CD4-positive, alpha-beta T cell treated with Interleukin-4 for 4 hours (primary cell): ENCODE measurements at regions not wholly inside any gene's neighbourhood (a gene's known extent, or its start where the extent isn't known, plus 50 kb on each side); places are given as distances from the start of the nearest gene placed in this dataset.
"Not testable (repeated sequence)": the region's sequence is repeated elsewhere in the genome, so short reads cannot be mapped to it uniquely, and the experiment has no call there.

Source experiments
- DNase-seq: peaks from one replicate; pipeline ENCODE4 v3.0.0-alpha.2; 2020

DNA sequence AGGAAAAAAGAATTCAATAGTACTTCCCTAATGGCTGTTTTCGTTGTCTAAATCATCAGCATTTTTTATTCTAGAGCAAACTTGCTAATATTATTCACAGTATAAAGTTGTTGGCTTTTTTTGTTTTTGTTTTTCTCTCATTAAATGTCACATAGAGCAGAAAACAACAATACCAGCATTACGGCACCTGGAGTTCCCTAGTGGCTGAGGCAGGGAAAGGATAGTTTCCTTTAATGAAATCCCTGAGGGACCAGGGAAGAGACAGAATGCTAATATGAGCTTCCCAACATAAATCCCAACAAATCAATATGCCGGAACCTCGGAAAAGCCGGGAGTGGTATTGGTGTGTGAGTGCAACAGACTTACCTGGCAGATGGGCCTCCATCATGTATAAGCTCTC, 235.2 kb upstream of the ASCC3 start:
- no peak for DNase-seq

DNA sequence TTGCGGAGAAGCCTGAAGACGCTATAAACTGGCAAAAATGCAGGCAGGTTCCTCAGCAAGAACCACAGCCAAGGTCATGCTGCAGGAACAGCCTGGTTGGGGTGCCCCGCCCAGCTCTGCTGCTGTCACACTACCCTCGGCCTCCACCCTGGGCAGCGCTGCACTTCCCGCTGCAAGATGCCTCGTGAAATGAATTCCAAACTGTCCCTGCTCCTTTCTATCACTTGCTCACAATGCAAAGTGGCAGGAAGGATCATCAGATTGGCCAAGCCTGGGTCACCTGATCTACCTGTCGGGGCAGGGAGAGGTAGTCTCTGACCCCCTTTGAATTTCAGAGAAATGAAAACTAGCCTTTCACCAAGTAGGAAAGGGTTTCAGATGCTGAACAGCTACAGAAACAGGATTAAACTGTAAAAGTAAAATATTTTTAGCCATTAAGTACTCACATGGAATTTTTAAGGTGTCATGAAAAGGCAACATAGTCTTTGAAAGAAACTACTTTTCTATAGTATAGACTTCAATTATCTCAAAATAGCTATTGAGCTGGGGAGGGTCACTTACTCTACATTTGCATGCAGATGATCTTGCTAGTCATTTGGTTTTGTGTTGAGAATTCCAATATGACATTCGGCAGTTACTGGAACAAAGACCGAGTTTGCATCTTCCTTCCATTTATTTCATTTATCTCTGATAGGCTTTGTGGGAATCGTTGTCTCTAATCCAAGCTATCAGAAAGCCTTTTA, 236.4 kb upstream of the ASCC3 start:
- no peak for DNase-seq

DNA sequence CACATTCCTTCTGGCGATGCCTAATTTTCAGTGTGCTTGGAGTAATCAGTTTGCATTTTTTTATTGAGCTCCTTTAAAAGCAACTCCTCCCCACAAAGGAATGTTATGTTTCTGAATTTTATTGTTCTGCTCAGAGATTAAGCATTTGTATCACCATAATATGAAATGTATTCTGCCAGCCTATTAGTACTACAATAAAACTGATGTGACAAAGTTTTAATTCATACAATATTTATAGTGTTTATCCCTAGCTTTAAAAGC, 236.9 kb upstream of the ASCC3 start:
- DNase-seq, result no peak

DNA sequence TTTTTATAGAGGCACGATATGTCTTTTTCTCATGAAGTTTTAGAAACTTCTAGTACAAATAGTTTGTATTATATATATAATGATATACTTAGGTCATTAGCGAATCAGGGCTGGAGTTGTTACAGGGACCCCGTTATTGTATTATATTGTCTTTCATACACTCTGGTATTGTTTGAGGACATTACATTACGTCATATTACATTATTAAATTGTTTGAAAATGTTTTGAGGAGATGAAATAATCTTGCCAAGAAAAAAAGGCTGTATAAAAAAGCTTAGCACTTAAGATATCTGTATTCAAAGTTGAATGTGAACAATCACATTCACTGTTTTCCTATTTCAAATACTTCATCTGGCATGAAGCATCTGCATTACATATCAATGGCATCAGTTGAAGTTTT, 239.6 kb upstream of the ASCC3 start:
- DNase-seq, result no peak

DNA sequence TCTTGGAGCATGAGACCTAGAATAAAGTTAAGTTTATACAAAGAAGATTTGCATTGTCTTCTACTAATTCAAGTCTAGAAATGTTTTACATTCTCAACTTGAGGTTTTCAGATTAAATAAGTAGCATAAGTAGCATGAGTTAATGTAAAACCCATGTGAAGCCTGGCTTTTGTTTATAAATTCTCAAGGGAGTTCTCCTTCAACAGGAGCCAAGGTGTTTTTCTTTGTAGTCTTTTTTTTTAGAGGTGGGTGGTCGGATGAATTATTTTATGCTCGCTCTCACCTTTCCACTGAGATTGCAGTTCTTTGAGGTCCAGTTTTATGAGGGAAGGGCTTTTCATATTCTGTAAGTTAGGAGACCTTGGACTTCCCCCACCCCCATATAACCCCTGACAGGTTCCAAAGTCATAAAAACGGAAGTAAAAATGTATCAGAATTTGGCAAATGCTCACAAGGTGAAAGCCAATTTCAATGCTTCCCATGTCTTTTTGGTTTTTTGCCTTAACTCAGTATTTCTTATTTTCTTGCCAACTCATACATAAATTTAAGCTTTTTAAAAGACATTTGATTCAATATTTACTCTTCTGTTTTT, 244.3 kb upstream of the ASCC3 start:
- no peak for DNase-seq

DNA sequence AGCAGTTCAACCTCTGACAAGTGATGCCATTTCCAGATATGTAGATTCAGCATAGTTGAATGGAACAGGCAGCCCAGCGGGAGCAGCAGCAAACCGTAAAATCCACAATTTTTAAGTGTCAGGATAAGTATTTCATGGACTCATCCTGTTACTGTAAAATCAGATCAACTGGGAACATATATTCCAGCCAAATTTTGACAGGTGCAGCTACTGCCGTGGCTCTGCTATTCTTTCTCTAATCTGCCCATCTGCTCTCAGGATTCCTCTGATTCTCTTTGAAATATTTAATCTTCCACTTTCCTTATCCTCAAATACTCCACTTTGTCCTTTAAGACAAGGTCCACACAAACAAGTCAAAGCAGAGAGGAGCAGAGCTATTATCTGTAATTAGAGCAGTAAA, 245.4 kb upstream of the ASCC3 start:
- no peak for DNase-seq

DNA sequence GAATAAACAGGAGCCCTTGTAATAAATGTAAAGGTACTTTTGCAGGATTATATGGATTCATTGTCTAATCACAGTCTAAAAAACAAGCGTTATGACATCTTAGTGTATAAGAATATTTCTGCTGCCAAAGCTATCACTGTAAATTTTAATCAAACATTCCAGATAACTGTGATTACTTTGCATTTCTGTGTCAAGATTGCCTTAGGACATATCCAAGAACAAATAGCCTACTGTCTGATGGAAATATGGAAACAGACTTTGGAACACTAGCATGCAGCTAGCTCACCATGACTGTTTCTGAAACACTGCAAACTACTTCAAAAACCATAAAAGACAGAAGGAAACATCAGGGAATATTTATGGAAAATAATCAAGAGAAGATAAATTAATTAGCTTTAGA, 248.7 kb upstream of the ASCC3 start:
- DNase-seq, result no peak

DNA sequence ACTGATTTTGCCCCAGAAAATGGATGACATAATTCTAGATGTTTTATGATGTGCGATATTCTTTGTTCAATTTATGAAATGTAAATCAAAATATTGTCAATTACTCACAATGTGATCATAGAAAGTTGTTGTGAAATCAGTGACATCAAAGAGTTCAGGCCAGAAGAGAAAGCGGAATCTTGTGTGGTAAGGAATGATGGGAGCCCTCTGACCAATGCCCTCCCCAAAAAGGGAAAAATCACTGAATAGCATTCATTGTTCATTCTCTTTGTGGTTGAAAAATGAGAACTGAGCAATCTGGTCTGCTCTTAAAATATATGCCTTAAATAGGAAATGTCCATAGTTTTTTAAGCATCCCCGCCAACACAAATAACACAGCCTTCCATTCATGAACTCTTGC, 247.1 kb upstream of the GRIK2 start:
- no peak for DNase-seq

DNA sequence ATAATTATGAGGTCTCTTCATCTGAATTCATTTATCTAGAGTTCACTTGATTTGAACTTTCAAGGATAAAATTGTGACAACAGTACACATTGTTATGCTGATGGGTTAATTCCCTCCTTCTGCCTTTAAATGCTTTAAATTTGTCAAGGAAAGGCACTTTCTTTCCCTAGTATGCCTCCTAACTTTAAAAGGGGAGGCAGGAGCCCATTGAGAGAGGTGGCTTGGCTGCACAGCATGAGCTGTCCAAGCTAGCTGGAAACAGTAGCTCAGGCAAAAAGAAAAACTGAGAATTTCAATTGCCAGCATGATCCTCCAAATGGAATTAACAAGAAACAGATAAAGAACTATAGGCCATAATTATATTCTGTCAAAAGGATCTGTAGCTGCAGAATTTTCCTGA, 243.3 kb upstream of the GRIK2 start:
- no peak for DNase-seq

DNA sequence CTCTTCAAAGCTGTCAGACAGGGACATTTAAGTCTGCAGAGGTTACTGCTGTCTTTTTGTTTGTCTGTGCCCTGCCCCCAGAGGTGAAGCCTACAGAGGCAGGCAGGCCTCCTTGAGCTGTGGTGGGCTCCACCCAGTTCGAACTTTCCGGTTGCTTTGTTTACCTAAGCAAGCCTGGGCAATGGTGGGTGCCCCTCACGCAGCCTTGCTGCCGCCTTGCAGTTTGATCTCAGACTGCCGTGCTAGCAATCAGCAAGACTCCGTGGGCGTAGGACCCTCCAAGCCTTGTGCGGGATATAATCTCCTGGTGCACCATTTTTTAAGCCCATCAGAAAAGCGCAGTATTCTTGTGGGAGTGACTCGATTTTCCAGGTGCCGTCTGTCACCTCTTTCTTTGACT, 235.9 kb upstream of the GRIK2 start:
- DNase-seq, result not testable (repeated sequence)

DNA sequence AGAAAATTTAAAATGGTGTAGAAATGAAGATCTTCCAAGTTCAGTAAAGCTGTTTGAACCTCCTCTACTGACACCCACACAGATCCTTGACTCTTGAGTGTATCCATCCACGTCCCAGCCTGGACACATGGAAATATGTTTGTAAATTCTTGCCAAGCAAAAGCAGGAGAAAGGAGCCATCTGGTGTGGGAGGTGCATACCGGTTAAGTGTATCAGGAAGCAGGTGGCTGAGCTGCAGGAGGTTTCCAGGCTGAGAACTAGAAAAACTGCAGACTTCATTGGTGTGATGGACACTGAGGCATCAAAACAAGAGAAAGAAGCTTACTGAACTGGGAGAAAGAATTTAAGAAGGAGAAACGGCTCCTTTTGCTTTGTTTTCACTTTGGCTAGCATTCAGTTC, 229.9 kb upstream of the GRIK2 start:
- no peak for DNase-seq

DNA sequence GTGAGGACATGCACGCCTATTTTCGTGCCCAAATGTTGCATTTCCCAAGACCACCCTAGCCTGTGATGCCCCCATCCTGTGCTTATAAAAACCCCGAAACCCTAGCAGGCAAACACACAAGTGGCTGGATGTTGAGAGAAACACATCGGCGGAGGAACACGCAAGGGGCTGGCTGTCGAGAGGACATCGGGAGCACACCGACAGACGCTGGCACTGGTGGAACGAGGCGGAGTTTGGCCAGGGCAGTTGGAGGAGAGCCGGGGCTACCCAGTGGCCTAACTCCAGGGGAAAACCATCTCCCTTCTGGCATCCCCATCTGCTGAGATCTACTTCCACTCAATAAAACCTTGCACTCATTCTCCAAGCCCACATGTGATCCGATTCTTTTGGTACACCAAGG, 225.9 kb upstream of the GRIK2 start:
- no peak for DNase-seq

DNA sequence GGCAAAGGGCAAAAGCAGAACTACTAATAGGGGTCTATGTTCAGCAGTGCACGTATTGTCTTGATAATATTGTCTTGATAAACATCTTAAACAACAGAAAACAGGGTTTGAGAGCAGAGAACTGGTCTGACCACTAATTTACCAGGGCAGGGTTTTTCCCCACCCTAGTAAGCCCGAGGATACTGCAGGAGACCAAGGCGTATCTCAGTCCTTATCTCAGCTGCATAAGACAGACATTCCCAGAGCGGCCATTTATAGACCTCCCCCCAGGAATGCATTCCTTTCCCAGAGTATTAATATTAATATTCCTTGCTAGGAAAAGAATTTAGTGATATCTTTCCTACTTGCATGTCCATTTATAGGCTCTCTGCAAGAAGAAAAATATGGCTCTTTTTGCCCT, 222.5 kb upstream of the GRIK2 start:
- not testable (repeated sequence) for DNase-seq

DNA sequence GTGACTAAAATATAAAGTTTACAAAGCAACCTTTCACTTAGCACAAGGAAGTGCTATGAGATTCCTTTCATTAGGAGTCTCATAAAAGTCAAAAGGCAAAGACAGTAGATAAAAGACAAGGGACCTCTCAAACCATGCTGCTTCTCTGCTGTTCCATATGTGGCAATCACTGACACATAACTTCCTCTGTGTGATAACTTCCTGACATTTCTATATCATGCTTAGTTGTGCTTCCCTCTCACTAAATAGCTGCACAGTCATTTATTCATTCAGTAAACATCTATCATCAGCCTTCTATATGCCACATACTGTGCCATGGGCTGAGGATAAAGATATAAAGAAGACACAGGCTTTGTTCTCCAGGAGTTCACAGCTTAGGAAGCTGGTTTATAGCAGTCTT, 214.8 kb upstream of the GRIK2 start:
- DNase-seq, result no peak

DNA sequence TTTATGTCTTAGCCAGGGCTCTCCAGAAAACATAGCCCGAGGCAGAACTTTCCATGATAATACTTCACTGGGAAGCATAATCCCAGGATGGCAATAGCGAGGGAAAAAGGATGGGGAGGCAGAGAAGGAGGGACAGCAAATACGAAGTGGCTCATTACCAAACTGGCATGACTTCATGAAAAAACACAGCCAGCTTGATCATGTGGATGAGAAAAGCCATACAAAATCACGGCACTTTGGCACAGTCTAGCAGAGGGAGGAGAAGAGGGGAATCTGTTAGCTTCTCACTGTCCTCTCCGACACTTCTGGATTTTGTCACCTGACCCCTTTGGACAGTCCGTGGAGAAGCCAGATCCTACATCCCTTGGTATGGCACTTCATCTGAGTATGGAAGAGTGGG, 212.5 kb upstream of the GRIK2 start:
- no peak for DNase-seq

DNA sequence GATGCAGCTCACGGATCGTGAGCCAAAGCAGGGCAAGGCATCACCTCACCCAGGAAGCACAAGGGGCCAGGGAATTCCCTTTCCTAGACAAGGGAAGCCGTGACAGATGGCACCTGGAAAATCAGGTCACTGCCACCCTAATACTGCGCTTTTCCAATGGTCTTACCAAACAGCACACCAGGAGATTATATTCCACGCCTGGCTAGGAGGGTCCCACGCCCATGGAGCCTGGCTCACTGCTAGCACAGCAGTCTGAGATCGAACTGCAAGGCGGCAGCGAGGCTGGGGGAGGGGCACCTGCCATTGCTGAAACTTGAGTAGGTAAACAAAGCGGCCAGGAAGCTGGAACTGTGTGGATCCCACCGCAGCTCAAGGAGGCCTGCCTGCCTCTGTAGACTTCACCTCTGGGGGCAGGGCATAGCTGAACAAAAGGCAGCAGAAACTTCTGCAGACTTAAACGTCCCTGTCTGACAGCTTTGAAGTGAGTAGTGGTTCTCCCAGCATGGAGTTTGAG, 205.2 kb upstream of the GRIK2 start:
- DNase-seq, result not testable (repeated sequence)

DNA sequence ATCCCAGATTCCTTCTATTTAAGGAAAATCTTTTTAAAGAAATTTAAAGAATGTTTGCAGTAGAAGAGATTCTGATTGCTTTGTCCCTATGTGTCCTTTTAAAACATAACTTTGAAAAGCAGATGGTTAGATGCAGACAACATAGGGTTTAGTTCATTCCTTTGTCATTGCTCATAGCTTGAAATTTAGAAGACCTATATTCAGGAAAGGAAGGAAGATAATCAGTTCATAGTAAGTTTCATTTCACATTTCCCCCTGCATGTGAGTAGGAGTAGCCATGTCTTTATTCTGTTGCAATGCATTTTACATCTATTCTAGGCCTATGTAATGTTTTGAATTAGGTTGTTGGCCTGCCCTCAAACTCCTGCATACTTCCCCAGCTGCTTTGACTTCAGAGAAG, 197.9 kb upstream of the GRIK2 start:
- no peak for DNase-seq

DNA sequence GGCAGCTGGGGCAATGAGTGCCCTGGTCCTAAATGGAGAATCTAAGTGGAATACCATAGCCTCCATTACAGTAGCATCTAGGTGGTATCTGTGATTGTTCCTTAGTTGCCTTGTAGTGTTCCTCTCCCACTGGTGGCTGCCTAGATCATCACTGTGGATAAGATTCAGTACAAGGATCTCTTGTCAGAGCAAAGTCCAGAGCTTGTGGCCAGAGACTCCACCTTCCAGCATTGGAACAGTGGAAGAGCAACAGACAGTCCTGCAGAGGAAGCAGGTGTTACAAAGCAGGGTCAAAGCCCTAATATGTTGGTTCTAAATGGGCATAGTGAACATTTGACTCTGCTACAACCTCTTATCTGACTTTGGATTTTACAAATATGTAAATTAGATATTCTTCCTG, 194.1 kb upstream of the GRIK2 start:
- no peak for DNase-seq

DNA sequence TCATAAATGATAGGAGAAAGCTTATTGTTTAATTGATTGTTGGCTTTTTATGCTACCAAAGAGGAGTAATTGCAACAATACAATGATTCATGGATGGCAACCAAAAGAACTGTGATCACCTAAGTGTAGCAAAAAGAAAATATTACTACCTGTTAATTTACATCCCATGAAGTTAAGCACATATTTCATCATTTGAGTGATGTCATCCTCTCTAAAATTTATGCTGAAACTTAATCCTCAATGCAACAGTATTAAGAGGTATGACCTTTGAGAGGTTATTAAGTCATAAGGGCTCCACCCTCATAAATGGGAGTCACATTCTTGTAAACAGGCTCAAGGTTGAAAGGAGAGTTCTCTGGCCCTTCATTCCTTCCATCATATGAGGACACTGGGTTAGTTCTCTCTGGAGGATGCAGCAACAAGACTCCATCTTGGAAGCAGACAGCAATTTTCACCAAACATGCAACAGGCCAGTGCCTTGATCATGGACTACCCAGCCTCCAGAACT, 190.6 kb upstream of the GRIK2 start:
- DNase-seq, result no peak

DNA sequence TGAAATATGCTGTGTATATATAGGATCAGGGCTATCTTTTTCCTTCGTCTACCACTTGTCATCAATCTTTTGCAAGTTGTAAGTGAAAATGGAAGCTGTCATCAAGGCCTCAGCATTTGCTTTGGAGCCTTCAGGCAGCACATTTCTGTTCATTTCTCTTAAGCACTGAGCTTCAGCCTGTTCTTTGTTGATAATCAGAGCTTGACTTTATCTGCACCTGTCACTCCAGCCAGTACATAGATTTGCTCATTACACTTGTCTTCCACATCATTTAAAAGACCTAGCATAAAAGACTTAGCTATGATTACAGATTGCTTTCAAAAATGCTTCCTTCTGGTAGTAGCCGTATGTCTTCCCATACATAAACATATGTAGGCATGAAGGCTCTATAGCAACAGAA, 189.8 kb upstream of the GRIK2 start:
- DNase-seq, result no peak

DNA sequence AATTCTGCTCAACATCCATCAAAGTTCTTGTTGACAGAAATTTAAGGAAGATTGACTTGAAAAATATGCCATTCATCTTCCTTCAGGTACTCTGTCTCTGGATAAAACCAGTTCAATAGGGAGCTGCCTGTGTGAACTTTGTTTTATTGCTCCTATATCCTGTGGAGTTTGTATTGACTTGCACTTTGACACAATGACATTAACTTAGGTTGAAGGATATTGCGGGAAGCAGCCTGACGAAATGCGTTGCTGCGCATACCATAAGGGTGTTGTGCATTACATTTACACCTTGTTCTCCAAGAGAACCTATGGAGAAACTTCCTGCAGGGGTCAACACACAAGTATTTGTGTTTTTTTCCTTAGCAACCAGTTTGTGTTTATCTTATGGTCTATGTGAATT, 185.4 kb upstream of the GRIK2 start:
- DNase-seq, result no peak

DNA sequence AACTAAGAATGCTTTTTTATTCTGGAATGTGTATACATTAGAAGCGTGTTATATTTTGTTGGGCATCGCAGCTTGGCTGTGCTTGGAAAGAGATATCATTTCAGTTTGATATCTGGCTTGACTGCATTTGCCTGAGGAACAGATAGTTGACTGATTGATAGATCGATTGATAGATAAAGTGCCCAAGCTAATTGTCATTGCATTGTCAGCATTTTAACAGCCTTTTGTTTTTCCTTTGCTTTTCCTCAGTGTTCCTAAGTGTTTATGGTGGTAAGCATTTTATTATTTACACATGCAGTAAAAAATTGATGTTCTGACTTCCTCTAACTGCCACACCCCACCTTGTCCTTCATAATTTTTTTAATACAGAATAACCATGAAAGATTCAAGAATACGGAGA, 180.9 kb upstream of the GRIK2 start:
- no peak for DNase-seq

DNA sequence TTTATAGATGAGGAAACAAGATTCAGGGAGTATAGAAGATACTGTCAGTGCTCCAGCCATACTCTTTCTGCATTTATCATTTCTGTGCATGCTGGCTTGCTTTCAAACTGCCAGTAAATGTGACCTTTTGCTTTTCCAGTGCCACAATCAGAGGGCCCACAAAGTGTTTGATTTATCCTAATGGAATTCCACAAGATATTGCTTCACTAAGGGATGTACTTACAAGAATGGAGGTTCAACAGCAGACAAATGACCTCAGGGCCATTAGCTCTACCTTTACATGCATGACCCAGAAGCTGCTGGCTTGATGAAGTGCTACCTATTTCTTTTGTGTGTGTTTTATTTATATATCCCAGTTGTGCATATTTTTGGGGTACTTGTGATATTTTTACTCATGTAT, 171.5 kb upstream of the GRIK2 start:
- no peak for DNase-seq

DNA sequence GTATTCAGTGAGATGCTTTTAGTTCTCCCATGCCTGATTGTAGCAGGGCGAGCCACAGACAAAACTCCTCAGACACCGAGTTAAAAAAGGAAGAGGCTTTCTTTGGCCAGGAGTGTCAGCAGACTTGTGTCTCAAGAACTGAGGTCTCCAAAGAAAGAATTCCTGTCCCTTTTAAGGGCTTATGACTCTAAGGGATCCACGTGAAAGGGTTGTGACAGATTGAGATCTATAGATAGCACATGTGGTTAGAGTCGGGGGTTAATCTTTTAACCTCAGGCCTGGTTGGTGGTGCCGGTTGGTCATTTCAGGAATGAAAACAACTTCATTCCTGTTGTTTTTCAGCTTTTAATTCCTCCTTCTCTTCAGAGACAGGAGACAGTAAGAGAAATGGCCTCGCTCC, 168.8 kb upstream of the GRIK2 start:
- no peak for DNase-seq

DNA sequence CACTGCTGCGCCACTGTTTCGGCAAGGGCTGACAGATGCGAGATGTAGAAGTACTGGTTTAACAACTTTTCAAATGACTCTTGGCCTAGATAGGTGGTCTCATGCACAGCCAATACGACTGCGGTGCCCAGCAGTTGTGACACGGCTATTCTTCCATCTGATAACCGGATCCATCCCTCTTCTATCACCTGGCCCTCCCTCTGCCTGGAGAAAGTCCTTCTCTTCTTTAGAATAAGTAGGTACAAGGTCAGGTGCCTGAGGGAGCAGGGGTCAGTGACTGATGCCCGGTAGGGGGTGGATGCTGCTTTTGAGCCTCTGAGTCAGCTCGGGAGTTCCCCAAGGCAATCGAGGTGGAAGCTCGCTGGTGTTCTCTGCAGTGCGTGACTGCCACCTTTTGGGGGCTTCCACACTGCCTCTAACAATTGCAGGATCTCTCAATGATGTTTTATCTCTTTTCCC, 166.8 kb upstream of the GRIK2 start:
- DNase-seq, result no peak
